RWPE2 (cell line): ENCODE measurements at regions not wholly inside any gene's neighbourhood (a gene's known extent, or its start where the extent isn't known, plus 50 kb on each side); places are given as distances from the start of the nearest gene placed in this dataset.

ENCODE experiments used
- ATAC-seq: fragments of 200-7000 bp; cut with Tn5 transposase; 3 replicates; pipeline ENCODE4 v1.9.1; 2021; ENCODE audit warnings: low read depth
- DNase-seq: peaks from one replicate; pipeline ENCODE4 v3.0.0-alpha.2; 2020; ENCODE audit warnings: low spot score
- H3K27ac ChIP-seq: fragments of 450-650 bp; 2 replicates; pipeline ENCODE4 v1.5.1; 2017; ENCODE audit warnings: mild to moderate bottlenecking; ENCODE audit not compliant: poor library complexity, severe bottlenecking
- H3K27me3 ChIP-seq: fragments of 250-450 bp; sonication (Bioruptor Pico); 2 replicates; pipeline ENCODE4 v1.5.1; 2021; ENCODE audit warnings: mild to moderate bottlenecking, moderate library complexity; ENCODE audit not compliant: insufficient read depth, poor library complexity, severe bottlenecking
- H3K36me3 ChIP-seq: fragments of 250-450 bp; sonication (Bioruptor Pico); 2 replicates; pipeline ENCODE4 v1.5.1; 2020; ENCODE audit warnings: low read depth, mild to moderate bottlenecking, moderate library complexity
- H3K4me1 ChIP-seq: fragments of 250-450 bp; sonication (Bioruptor Pico); 2 replicates; pipeline ENCODE4 v1.5.1; 2021; ENCODE audit warnings: mild to moderate bottlenecking, moderate library complexity; ENCODE audit not compliant: insufficient read depth, poor library complexity, severe bottlenecking
- H3K4me3 ChIP-seq: fragments of 250-450 bp; sonication (Bioruptor Pico); 2 replicates; pipeline ENCODE4 v1.5.1; 2021; ENCODE audit warnings: mild to moderate bottlenecking, moderate library complexity; ENCODE audit not compliant: severe bottlenecking
- H3K9me3 ChIP-seq: fragments of 250-450 bp; sonication (Bioruptor Pico); 2 replicates; pipeline ENCODE4 v1.5.1; 2021; ENCODE audit warnings: mild to moderate bottlenecking, moderate library complexity; ENCODE audit not compliant: severe bottlenecking
- CTCF ChIP-seq: fragments of 450-650 bp; IDR thresholded peaks from one replicate; pipeline ENCODE4 v1.5.1; 2017; ENCODE audit warnings: mild to moderate bottlenecking, moderate library complexity; ENCODE audit not compliant: poor library complexity, severe bottlenecking

- no peak for ATAC-seq
- DNase-seq = no peak
- Histone ChIP-seq H3K4me1 (peaks cover 10% of the 10 kb centered on the region), H3K36me3 (no peaks in the 10 kb centered on the region), H3K4me3 (no peak overlapping the region), H3K27ac (no peak overlapping the region), H3K27me3 (no peaks in the 10 kb centered on the region), H3K9me3 (no peaks in the 10 kb centered on the region)
- no peak for TF ChIP-seq CTCF
Measured at GRCh38 chr20:34181484-34181883, 59.7 kb upstream of the ASIP start.

- peaks cover 5% of the 10 kb centered on the region for H3K4me1 ChIP-seq
- DNase-seq = no peak
- H3K36me3 ChIP-seq = no peaks in the 10 kb centered on the region
- H3K4me3 ChIP-seq = no peak overlapping the region
- no peak for TF ChIP-seq CTCF
- H3K27ac ChIP-seq = no peak overlapping the region
- ATAC-seq = no peak
- H3K9me3 ChIP-seq = no peaks in the 10 kb centered on the region
- H3K27me3 ChIP-seq = peaks cover 10% of the 10 kb centered on the region
Measured at GRCh38 chr20:34185766-34186620, 55.2 kb upstream of the ASIP start.

GRCh38 chr20:34189572-34190163, 51.6 kb upstream of the ASIP start:
- Histone ChIP-seq H3K9me3 (no peaks in the 10 kb centered on the region), H3K4me3 (no peak overlapping the region), H3K4me1 (no peaks in the 10 kb centered on the region), H3K27me3 (peaks cover 10% of the 10 kb centered on the region), H3K36me3 (no peaks in the 10 kb centered on the region), H3K27ac (no peak overlapping the region)
- DNase-seq (no peak), ATAC-seq (no peak)
- TF ChIP-seq CTCF = no peak

GRCh38 chr20:34190262-34190661, 51.0 kb upstream of the ASIP start:
- H3K4me3 ChIP-seq = no peak overlapping the region

More at GRCh38 chr20:34190262-34190661, 51.0 kb upstream of the ASIP start:
- H3K9me3 ChIP-seq = no peaks in the 10 kb centered on the region
- no peak for TF ChIP-seq CTCF
- H3K36me3 ChIP-seq = no peaks in the 10 kb centered on the region
- DNase-seq (no peak), ATAC-seq (no peak)
- no peaks in the 10 kb centered on the region for H3K4me1 ChIP-seq
- H3K27ac ChIP-seq = no peak overlapping the region
- peaks cover 10% of the 10 kb centered on the region for H3K27me3 ChIP-seq
